ENCODE measurements at regions not wholly inside any gene's neighbourhood (a gene's known extent, or its start where the extent isn't known, plus 50 kb on each side); places are given as distances from the start of the nearest gene placed in this dataset.

GRCh38 chr20:11090751-11091150, 417.0 kb upstream of the JAG1 start:
- H3K36me3 Mint-ChIP-seq = no peaks in the 10 kb centered on the region
- no peak overlapping the region for H3K4me2 ChIP-seq
- TF ChIP-seq EZH2 (IDR thresholded peaks at IDR 0.05) (no peak), EZH2phosphoT487 (IDR thresholded peaks at IDR 0.05) (no peak)
- TF ChIP-seq, protein P1, sequence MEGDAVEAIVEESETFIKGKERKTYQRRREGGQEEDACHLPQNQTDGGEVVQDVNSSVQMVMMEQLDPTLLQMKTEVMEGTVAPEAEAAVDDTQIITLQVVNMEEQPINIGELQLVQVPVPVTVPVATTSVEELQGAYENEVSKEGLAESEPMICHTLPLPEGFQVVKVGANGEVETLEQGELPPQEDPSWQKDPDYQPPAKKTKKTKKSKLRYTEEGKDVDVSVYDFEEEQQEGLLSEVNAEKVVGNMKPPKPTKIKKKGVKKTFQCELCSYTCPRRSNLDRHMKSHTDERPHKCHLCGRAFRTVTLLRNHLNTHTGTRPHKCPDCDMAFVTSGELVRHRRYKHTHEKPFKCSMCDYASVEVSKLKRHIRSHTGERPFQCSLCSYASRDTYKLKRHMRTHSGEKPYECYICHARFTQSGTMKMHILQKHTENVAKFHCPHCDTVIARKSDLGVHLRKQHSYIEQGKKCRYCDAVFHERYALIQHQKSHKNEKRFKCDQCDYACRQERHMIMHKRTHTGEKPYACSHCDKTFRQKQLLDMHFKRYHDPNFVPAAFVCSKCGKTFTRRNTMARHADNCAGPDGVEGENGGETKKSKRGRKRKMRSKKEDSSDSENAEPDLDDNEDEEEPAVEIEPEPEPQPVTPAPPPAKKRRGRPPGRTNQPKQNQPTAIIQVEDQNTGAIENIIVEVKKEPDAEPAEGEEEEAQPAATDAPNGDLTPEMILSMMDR (IDR thresholded peaks at IDR 0.05) = no peak
- no peaks in the 10 kb centered on the region for H4K20me1 ChIP-seq (ENCODE audit: low read depth)
- no peak for DNase-seq (ENCODE audit: low spot score)
- no peaks in the 10 kb centered on the region for H3K27me3 Mint-ChIP-seq (ENCODE audit: insufficient read depth, low read depth)
- no peak overlapping the region for H3K9ac ChIP-seq
- no peaks in the 10 kb centered on the region for H3K36me3 ChIP-seq
- no peaks in the 10 kb centered on the region for H3K79me2 ChIP-seq (ENCODE audit: low read depth)
- no peak overlapping the region for H3K27ac Mint-ChIP-seq
- peaks cover 9% of the 10 kb centered on the region for H3K4me1 ChIP-seq
- no peak overlapping the region for H3K4me3 ChIP-seq
- no peaks in the 10 kb centered on the region for H3K27me3 ChIP-seq
- H3K4me1 Mint-ChIP-seq = peaks cover 7% of the 10 kb centered on the region
- H3K27ac ChIP-seq = no peak overlapping the region
- H2AFZ ChIP-seq (replicated peaks) = no peak overlapping the region
- no peak overlapping the region for H3K4me3 Mint-ChIP-seq
- H3K9me3 ChIP-seq (ENCODE audit: low read depth) = no peaks in the 10 kb centered on the region
- no peaks in the 10 kb centered on the region for H3F3A ChIP-seq (ENCODE audit: low read depth)
- peaks cover 4% of the 10 kb centered on the region for H3K9me3 Mint-ChIP-seq

DNA sequence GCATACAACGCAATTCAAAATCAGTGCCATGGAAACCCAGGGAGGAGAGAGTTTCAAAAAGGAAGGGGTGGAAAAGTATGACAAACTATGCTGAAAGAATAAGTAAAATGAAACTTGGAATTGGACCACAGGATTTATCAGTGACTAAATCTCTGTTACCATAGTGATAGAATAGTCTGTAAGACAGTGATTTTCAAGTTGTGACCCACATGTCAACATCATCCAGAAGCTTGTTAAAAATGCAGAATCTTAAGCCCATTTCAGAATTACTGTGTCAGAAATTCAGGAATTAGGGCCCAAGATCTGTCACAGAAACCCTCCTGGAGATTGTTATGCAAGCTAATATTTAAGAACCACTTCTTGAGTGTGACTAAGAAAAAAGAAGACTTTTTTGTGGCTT, 417.7 kb upstream of the JAG1 start:
- Histone ChIP-seq H3K9ac (no peak overlapping the region), H3K36me3 (no peaks in the 10 kb centered on the region), H4K20me1 (ENCODE audit: low read depth) (no peaks in the 10 kb centered on the region), H3K4me2 (no peak overlapping the region), H3K27me3 (no peaks in the 10 kb centered on the region), H2AFZ (replicated peaks) (no peak overlapping the region), H3K9me3 (ENCODE audit: low read depth) (no peaks in the 10 kb centered on the region), H3K4me1 (peaks cover 3% of the 10 kb centered on the region), H3K79me2 (ENCODE audit: low read depth) (no peaks in the 10 kb centered on the region), H3K27ac (no peak overlapping the region), H3F3A (ENCODE audit: low read depth) (no peaks in the 10 kb centered on the region), H3K4me3 (no peak overlapping the region)
- no peaks in the 10 kb centered on the region for H3K36me3 Mint-ChIP-seq
- DNase-seq (ENCODE audit: low spot score) = no peak
- H3K4me1 Mint-ChIP-seq = peaks cover 7% of the 10 kb centered on the region
- no peak overlapping the region for H3K27ac Mint-ChIP-seq
- H3K9me3 Mint-ChIP-seq = peaks cover 4% of the 10 kb centered on the region
- H3K4me3 Mint-ChIP-seq = no peak overlapping the region
- H3K27me3 Mint-ChIP-seq (ENCODE audit: insufficient read depth, low read depth) = no peaks in the 10 kb centered on the region
- TF ChIP-seq EZH2 (IDR thresholded peaks at IDR 0.05) (no peak), EZH2phosphoT487 (IDR thresholded peaks at IDR 0.05) (no peak)
- TF ChIP-seq, protein P1 (IDR thresholded peaks at IDR 0.05) = no peak

DNA sequence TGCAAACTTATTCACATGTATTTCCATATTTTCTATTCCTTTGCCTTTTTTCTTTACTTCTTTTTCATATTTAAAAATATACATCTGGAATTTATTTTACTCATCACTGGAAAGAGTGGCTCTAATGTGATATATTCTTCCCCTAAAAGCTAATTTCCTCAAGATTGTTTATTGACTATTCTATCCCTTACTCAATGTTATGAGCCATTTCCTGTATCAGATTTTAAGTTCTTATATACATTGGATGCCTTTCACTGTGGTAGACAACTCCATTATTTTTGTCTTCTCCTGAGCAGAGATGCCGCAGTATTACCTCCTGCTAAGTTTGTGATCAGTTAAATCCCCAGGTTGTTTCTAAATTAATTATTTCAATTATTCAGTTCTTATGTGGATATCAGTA, 418.4 kb upstream of the JAG1 start:
- DNase-seq (ENCODE audit: low spot score) = no peak
- peaks cover 4% of the 10 kb centered on the region for H3K9me3 Mint-ChIP-seq

More for the DNA sequence above, 418.4 kb upstream of the JAG1 start:
- Histone ChIP-seq H3K36me3 (no peaks in the 10 kb centered on the region), H3K4me3 (no peak overlapping the region), H3K9ac (no peak overlapping the region), H3K9me3 (ENCODE audit: low read depth) (no peaks in the 10 kb centered on the region), H3K79me2 (ENCODE audit: low read depth) (no peaks in the 10 kb centered on the region), H3K27me3 (no peaks in the 10 kb centered on the region), H3F3A (ENCODE audit: low read depth) (no peaks in the 10 kb centered on the region), H4K20me1 (ENCODE audit: low read depth) (no peaks in the 10 kb centered on the region), H2AFZ (replicated peaks) (no peak overlapping the region), H3K4me2 (no peak overlapping the region), H3K4me1 (no peaks in the 10 kb centered on the region), H3K27ac (no peak overlapping the region)
- H3K27me3 Mint-ChIP-seq (ENCODE audit: insufficient read depth, low read depth) = no peaks in the 10 kb centered on the region
- peaks cover 7% of the 10 kb centered on the region for H3K4me1 Mint-ChIP-seq
- TF ChIP-seq EZH2 (IDR thresholded peaks at IDR 0.05) = no peak
- TF ChIP-seq, protein P1 (IDR thresholded peaks at IDR 0.05) = no peak
- no peak for TF ChIP-seq EZH2phosphoT487 (IDR thresholded peaks at IDR 0.05)
- H3K4me3 Mint-ChIP-seq = no peak overlapping the region
- no peaks in the 10 kb centered on the region for H3K36me3 Mint-ChIP-seq
- no peak overlapping the region for H3K27ac Mint-ChIP-seq
